Breast epithelium (tissue), 4 donors: ENCODE measurements at regions not wholly inside any gene's neighbourhood (a gene's known extent, or its start where the extent isn't known, plus 50 kb on each side); places are given as distances from the start of the nearest gene placed in this dataset.

ENCODE experiments used
- DNase-seq, 2 donors: peaks; one replicate each; pipeline ENCODE4 v3.0.0-alpha.2; 2019; ENCODE audit warnings: low spot score in 2 of 2
- H3K27ac ChIP-seq, 2 donors: fragments of 200-600 bp; sonication (generic) in 1 of 2; one replicate each; pipeline ENCODE4 v1.5.1; 2016 to 2019; ENCODE audit warnings: mild to moderate bottlenecking in 1 of 2
- H3K27me3 ChIP-seq, 2 donors: fragments of 200-600 bp; sonication (generic) in 1 of 2; one replicate each; pipeline versions ENCODE4 v1.5.1 to v1.6.0; 2017 to 2019; ENCODE audit warnings: control low read depth in 1 of 2, mild to moderate bottlenecking in 1 of 2
- H3K36me3 ChIP-seq: fragments of 200-600 bp; one replicate; pipeline ENCODE4 v1.5.1; 2019
- H3K4me1 ChIP-seq, 2 donors: fragments of 200-600 bp; sonication (generic); one replicate each; pipeline ENCODE4 v1.5.1; 2016 to 2019; ENCODE audit warnings: control low read depth in 1 of 2
- H3K4me3 ChIP-seq, 3 donors: fragments of 200-600 bp; sonication (generic); 1 replicate in 2 of 3; 2 replicates in 1 of 3; pipeline ENCODE4 v1.5.1; 2016 to 2019; ENCODE audit warnings: mild to moderate bottlenecking in 3 of 3, moderate library complexity in 2 of 3
- H3K9me3 ChIP-seq, 2 donors: fragments of 200-600 bp; sonication (generic) in 1 of 2; one replicate each; pipeline ENCODE4 v1.5.1; 2016 to 2019; ENCODE audit warnings: control low read depth in 1 of 2
- POLR2A ChIP-seq: fragments of 450-650 bp; IDR thresholded peaks from one replicate; pipeline ENCODE4 v1.6.1; 2016; ENCODE audit warnings: antibody characterized with exemption, mild to moderate bottlenecking, moderate library complexity
- POLR2AphosphoS5 ChIP-seq, 3 donors: sonication (generic); formaldehyde crosslinking; IDR thresholded peaks; one replicate each; pipeline ENCODE4 v1.6.1; 2017; ENCODE audit warnings: antibody characterized with exemption in 3 of 3
- intact Hi-C: fragments of 100-400 bp; cut with DNase I; formaldehyde crosslinking; loops from one replicate; pipeline ENCODE4 v1.15.1; 2023; ENCODE audit warnings: low total_unique reads
- TF ChIP-seq, protein P1 (sequence below), 3 donors: fragments of 450-650 bp; IDR thresholded peaks; one replicate each; pipeline ENCODE4 v1.5.1; 2016 to 2017; ENCODE audit warnings: antibody characterized with exemption in 3 of 3, mild to moderate bottlenecking in 3 of 3, moderate library complexity in 3 of 3

DNA sequence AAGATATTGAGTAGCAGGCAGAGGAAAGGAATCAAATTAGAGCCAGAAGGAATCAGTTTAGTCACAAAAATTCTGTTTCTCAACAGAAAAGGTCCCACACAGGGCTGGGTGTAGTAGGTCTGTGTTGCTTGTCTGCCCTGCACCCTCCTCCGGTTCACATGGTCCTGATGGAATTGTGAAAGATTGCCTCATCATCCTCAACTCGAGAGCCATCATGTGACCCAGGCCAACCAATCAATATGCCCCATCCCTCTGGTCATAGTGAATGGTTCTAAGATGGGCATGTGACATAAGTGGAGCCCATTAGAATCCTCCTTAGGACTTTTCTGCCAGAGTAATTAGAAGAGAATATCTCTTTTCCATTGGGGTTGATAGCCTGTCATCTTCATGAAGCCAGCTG, 56.7 kb upstream of the RAD23B start:
- no peak for TF ChIP-seq POLR2AphosphoS5 (IDR thresholded peaks at IDR 0.05)
- intact Hi-C loops = no loop called here
- H3K9me3 ChIP-seq = no peaks in the 10 kb centered on the region
- no peaks in the 10 kb centered on the region for H3K27me3 ChIP-seq
- H3K4me1 ChIP-seq = no peaks in the 10 kb centered on the region
- H3K27ac ChIP-seq = no peak overlapping the region
- no peaks in the 10 kb centered on the region for H3K36me3 ChIP-seq
- H3K4me3 ChIP-seq = no peak overlapping the region
- no peak for DNase-seq

DNA sequence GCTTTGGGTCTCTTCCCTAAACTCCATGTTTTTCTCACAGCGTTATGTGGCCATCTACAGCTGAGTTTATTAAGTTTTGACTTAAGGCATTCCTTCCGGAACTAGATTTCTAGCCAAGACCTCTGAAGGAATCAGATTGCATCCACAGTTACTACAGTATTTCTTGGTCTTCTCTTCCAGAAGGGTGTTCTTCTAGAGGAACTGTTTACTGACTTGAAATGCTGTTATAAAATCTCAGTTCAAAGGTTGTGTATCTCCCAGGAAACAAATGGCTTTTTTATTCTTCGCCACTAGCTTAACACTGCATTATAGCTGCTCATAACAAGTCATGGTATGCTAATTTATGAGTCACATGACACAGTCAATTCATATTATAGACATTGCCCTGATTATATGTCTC, 55.3 kb upstream of the RAD23B start:
- DNase-seq = no peak
- no peak overlapping the region for H3K27ac ChIP-seq
- TF ChIP-seq, protein P1, sequence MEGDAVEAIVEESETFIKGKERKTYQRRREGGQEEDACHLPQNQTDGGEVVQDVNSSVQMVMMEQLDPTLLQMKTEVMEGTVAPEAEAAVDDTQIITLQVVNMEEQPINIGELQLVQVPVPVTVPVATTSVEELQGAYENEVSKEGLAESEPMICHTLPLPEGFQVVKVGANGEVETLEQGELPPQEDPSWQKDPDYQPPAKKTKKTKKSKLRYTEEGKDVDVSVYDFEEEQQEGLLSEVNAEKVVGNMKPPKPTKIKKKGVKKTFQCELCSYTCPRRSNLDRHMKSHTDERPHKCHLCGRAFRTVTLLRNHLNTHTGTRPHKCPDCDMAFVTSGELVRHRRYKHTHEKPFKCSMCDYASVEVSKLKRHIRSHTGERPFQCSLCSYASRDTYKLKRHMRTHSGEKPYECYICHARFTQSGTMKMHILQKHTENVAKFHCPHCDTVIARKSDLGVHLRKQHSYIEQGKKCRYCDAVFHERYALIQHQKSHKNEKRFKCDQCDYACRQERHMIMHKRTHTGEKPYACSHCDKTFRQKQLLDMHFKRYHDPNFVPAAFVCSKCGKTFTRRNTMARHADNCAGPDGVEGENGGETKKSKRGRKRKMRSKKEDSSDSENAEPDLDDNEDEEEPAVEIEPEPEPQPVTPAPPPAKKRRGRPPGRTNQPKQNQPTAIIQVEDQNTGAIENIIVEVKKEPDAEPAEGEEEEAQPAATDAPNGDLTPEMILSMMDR (IDR thresholded peaks at IDR 0.05) = no peak
- TF ChIP-seq POLR2AphosphoS5 (IDR thresholded peaks at IDR 0.05) = no peak
- no peak for TF ChIP-seq POLR2A
- H3K4me1 ChIP-seq = no peaks in the 10 kb centered on the region
- H3K4me3 ChIP-seq = no peak overlapping the region
- intact Hi-C loops = no loop called here
- H3K9me3 ChIP-seq = no peaks in the 10 kb centered on the region
- no peaks in the 10 kb centered on the region for H3K27me3 ChIP-seq
- H3K36me3 ChIP-seq = no peaks in the 10 kb centered on the region

DNA sequence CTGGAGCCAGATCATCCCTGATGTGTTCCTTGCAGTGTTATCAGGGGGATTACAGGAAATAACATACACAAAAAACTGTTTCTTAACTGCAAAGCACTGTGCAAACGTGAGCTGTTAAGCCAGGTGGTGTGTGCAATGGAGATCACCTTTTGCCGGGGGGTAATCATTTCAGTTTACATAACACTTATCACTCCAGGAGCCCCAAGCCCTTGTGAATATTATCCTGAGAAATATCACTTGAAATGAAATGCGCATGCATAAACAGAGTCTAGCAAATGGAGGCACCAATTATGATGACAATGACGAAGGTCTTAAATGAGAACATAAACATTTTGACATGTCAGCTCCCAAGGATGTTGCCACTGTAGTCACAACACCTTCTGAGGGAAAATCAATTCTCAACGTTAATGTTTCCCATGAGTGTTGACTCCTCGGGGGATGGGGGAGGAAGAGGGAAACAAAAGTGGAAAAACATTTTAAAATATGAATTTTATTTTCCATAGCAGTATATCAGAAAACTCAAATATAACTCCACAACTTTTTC, 54.5 kb upstream of the RAD23B start:
- H3K4me1 ChIP-seq = no peaks in the 10 kb centered on the region
- intact Hi-C loops = no loop called here
- no peak overlapping the region for H3K4me3 ChIP-seq
- H3K27ac ChIP-seq = no peak overlapping the region
- DNase-seq = no peak
- H3K36me3 ChIP-seq = no peaks in the 10 kb centered on the region
- no peak for TF ChIP-seq POLR2A
- TF ChIP-seq POLR2AphosphoS5 (IDR thresholded peaks at IDR 0.05) = no peak
- TF ChIP-seq, protein P1 (IDR thresholded peaks at IDR 0.05) = no peak
- H3K27me3 ChIP-seq = no peaks in the 10 kb centered on the region
- no peaks in the 10 kb centered on the region for H3K9me3 ChIP-seq

DNA sequence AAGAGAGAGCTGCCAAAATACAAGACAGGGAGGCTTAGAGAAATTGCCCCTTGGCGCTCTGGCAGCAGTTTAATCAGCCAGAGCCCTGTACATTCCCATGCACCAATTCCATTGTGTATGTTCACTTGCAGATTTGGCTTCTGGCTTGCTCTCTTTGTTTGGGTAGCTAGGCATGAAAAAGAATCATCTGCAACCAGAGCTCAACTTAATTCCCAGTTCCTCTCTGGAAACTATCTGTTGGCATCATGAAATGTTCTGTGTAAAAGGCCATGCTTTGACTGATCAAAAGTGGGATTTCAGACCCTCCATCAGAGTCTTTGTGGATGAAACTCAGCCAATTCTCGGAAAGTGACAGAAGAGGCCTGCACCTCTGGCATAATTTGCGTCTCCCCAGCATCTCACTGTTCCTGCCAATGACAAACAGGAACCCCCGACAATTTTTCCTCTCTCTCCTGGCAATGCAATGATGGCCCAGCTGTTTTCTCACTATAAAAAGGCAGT, 53.8 kb upstream of the RAD23B start:
- no peaks in the 10 kb centered on the region for H3K36me3 ChIP-seq
- H3K4me3 ChIP-seq = no peak overlapping the region
- intact Hi-C loops = no loop called here
- DNase-seq = no peak
- H3K27me3 ChIP-seq = no peaks in the 10 kb centered on the region
- H3K4me1 ChIP-seq = no peaks in the 10 kb centered on the region
- H3K27ac ChIP-seq = no peak overlapping the region
- TF ChIP-seq POLR2AphosphoS5 (IDR thresholded peaks at IDR 0.05) (no peak), POLR2A (no peak)
- TF ChIP-seq, protein P1 (IDR thresholded peaks at IDR 0.05) = no peak
- no peaks in the 10 kb centered on the region for H3K9me3 ChIP-seq
